HG03432 (cell line): ENCODE measurements at regions not wholly inside any gene's neighbourhood (a gene's known extent, or its start where the extent isn't known, plus 50 kb on each side); places are given as distances from the start of the nearest gene placed in this dataset.
A peak's percentile ranks its signal among the peaks of the same experiment; 100 is the strongest.
"Not testable (repeated sequence)": the region's sequence is repeated elsewhere in the genome, so short reads cannot be mapped to it uniquely, and the experiment has no call there.

ENCODE experiments used
- ATAC-seq: cut with Tn5 transposase; IDR thresholded peaks from one replicate; pipeline ENCODE4 v1.9.1; 2021; ENCODE audit warnings: mild to moderate bottlenecking, moderate library complexity; ENCODE audit not compliant: unreplicated experiment

DNA sequence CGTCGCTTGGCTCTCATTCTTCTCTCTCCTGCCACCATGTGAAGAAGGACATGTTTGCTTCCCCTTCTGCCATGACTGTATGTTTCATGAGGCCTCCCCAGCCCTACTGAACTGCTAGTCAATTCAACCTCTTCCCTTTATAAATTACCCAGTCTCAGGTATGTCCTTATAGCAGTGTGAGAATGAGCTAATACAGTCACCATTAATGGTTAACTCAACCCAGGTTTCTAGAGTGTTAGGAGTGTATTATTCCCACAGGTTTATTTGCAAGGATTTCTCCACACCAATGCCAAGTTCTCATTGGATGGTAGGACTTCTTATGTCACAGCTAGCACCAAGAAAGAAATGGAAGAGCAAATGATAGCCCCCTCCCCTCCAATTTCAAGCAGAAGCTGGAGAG lies 71.9 kb downstream of the DYNAP start:
- no peak for ATAC-seq

- ATAC-seq = not testable (repeated sequence)
These were observed 78.7 kb downstream of the DYNAP start for GRCh38 chr18:54669701-54670100.

DNA sequence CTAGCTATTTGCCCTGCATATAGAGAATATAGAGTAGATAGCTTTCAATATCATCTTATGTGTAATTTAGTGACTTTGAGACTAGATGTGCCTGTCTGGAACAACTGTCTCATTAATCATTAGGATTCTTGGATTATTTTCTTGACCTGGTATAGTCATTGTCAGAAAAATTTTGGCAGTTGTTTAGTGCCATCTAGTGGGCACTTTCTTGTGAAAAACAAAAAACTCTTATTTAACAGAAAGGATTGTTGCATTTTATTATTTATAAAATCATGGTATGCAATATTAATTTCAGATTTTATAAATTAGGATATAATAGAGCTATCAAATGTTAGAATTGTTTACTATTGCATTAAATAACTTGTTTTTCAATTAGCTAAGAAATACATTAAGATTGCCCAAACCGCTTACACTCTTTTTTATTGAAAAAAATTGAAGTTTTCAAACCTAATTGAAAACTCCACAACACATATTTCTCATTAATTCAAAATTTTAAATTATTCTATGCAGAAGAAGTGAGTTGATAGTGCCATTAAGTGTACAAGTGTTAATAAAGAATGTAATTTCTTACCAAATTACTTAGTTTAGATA lies 80.3 kb downstream of the DYNAP start:
- ATAC-seq = no peak

- no peak for ATAC-seq
These were observed 81.1 kb downstream of the DYNAP start for GRCh38 chr18:54672109-54672508.

GRCh38 chr18:54672846-54673475 lies 81.9 kb downstream of the DYNAP start:
- ATAC-seq = no peak

- no peak for ATAC-seq
These were observed 82.9 kb downstream of the DYNAP start for GRCh38 chr18:54673936-54674335.

DNA sequence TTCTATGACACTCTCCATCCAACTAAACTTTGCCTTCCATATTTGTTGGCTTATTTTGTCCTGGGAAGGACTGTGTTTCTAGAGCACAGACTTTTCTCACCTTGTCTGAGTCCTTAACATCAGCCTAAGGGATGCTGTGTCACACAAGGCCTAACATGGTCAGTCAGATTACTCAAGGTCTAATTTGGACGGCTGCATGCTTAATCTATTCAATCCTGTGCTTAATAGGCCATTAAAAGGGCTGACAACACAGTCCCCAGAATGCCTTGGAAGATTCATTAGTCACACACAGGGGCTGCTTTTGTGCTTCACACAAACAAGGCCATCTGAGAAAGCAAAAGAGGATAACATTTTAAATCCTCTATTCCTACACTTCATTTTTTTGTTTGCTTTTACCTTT lies 84.0 kb downstream of the DYNAP start:
- no peak for ATAC-seq

GRCh38 chr18:54679318-54680149 lies 88.5 kb downstream of the DYNAP start:
- ATAC-seq = peak; percentile 72

GRCh38 chr18:54684784-54685183 lies 93.7 kb downstream of the DYNAP start:
- no peak for ATAC-seq

DNA sequence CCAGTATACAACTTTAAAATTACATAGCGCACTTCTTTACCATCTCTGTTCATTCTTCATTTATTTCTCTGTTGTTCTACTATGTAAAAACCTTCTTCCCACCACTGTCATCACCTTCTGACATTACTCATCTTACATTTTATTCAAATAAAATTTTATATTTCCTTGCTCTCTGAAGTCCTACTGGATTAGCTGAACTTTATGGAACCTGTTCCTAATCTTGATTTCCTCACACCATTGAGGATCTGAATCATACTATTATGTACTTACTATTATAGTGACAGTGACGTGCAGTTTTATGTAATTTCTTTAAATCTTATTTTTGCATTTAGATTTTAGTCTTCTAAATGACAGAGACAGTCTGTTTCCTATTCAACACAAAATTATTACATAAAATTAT lies 98.3 kb downstream of the DYNAP start:
- ATAC-seq = no peak

DNA sequence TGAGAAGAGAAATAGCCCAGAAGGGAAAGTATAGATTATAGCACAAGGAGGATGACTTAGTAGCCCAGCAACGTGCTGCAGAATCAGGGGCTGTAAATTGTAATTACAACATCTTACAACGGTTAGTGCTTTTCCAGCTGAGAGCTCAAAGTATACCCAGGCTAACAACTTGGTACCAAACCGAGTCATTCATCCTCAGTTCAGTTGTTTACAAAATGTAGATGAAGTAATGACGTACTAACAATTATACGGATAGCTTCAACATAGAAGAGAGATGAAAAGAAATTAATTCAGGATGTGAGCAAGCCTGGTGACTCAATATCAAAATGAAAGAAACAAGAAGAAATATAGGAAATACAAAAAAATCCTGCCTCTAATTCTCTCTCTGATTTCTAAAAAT lies 99.2 kb downstream of the DYNAP start:
- no peak for ATAC-seq

DNA sequence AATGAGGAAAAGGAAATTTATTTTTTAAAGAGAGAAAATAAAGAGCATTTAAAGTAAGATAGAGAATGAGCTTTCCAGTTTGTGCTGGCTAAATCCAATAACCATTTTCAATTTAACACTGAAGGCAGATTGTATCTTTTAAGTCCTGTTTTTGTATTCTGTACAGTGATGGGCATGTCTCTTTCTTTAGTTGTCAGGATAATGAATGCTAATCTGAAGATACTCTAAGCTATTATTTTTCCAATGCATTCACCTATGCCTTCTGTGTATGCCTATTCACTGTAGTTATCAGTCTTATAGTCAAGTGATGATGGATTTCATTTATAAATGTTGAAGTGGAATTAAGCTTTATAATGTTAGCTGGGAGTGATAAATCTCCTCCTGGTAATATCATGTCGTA lies 101.4 kb downstream of the DYNAP start:
- no peak for ATAC-seq

DNA sequence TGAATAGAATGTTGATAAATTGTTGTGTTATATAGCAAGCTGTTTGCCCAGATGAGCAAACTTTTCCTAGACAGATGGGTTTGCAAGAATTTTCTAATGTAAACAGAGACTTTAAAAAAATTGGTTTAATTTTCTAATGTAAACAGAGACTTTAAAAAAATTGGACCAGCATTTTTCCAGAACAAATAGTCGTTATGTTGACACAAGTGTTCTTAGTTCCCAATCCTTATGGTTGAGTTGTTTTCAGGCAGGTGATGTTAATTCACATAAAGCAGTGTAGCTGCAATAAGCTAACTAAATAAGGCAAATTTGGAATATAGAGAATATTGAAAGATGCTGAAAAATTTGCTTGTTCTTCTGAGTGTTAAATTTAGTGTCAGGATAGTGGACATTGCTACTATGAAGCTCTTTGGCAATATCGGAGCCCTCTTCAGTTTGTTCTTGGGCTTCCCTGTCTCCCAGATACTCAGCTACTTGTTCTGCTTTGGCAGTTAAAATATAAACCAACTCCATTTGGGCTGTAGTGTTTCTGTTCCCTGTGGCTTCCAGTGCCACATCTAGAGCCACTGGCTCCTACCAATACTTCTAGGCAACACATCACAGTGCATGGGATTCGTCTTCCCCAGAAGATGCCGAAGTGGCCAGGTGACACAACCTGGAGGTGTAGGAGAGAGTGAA lies 105.7 kb downstream of the DYNAP start:
- no peak for ATAC-seq

GRCh38 chr18:54700580-54700979 lies 109.5 kb downstream of the DYNAP start:
- ATAC-seq = no peak

- ATAC-seq = no peak
These were observed 111.6 kb downstream of the DYNAP start for GRCh38 chr18:54702686-54703085.

DNA sequence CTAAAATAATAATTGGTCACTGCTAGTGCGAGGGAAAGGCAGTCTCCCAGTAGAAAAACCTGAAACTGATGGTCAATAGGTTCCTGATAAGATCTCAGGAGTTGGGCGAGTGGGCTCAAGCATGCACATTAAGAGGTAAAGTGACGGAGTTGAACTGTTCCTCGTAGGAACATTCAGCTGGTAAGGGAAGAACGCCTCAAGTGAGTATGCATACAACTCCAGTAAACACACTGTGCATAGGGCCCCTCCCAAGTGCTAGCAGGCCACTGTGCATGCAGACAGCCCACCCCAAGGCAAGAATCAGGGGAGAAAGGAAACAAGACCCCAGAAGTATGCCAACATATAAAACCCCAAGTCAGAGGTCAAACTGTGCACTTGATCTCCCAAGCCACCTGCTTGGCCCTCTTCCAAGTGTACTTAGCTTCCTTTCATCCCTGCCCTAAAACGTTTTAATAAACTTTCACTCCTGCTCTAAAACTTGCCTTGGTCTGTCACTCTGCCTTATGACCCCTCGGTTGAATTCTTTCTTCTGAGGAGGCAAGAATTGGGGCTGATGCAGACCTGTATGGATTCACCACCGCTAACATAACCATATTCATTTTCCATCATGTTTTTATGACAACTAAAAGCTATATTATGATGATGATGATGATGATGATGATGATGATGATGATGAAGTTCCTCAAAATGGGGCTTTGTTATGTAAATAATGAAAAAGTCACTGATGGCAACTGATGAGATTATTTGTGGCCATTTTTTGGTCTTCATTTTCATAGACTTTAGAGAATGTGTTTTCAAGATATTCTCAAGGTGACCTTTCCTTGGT lies 118.0 kb upstream of the RAB27B start:
- no peak for ATAC-seq

- no peak for ATAC-seq
These were observed 117.4 kb upstream of the RAB27B start for GRCh38 chr18:54710900-54711281.

DNA sequence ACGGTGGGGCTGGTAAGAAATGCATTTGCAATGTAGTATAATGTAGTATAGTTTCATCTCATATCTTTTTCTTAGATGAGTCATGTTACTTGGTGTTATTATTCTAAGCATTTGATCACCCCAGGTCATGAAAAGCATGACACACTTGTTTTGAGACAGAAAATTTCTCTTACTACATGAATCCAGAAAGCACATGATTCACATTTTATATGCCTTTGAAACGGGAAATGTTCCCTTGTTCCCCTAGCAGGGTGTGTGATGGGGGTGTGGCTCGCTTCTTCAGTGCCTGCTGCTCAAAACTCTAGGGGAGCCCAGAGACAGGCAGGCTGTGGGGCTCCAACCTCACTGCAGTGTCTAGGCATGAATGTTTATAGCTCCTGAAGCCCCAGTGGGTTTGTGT lies 116.0 kb upstream of the RAB27B start:
- ATAC-seq = no peak

DNA sequence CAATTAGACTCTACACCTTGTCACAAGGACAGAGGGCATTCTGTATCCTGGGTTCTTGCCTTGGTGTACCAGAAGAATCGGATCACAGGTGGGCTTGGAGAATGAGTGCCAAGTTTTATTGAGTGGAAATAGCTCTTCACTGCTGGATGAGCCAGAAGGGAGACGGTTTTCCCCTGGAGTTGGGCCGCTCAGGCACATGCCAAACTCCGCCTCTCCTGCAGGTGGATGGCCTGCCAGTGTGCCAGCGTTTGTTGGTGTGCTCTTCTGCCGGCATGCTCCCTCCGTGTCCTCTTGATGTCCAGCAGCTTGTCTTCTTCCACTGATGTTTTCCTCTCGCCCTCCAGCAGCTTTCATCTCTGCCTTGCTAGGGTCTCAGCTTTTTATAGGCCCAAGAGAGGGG lies 115.5 kb upstream of the RAB27B start:
- ATAC-seq = no peak

- no peak for ATAC-seq
These were observed 114.9 kb upstream of the RAB27B start for GRCh38 chr18:54713386-54713785.

DNA sequence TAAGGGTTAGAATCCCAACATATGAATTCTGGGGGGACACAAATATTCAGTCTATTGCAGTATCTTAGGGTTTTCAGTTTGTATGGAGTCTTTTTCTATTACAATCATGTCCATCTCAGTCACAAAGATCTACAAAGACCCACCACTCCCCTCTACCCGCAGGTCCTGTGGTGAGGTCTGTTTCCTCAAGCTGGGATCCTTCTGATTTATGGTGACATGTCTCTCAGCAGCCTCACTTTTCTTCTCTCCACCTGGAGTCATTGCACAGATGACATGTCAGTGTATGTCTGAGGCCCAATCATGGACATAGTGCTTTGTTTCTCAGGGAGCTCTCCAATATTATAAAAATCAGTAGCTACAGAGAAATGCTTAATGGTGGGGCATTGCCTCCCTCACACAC lies 113.4 kb upstream of the RAB27B start:
- ATAC-seq = no peak
